GM19240 (cell line): ENCODE measurements at regions not wholly inside any gene's neighbourhood (a gene's known extent, or its start where the extent isn't known, plus 50 kb on each side); places are given as distances from the start of the nearest gene placed in this dataset.
"Not testable (repeated sequence)": the region's sequence is repeated elsewhere in the genome, so short reads cannot be mapped to it uniquely, and the experiment has no call there.

Experiments
- DNase-seq: peaks from one replicate; pipeline ENCODE4 v3.0.0; 2011; ENCODE audit warnings: low spot score; ENCODE audit not compliant: insufficient read length

- DNase-seq = no peak
Measured at GRCh38 chr2:89833116-89833779, 1141.8 kb downstream of the RPIA start.

- DNase-seq = no peak
Measured at GRCh38 chr2:89833780-89834117, 1142.3 kb downstream of the RPIA start.

GRCh38 chr2:89834306-89834705 is 1142.8 kb downstream of the RPIA start:
- DNase-seq = no peak

GRCh38 chr2:89836326-89836725 is 1144.9 kb downstream of the RPIA start:
- DNase-seq = not testable (repeated sequence)

- no peak for DNase-seq
Measured at GRCh38 chr2:89837962-89838625, 1146.6 kb downstream of the RPIA start.

- DNase-seq = not testable (repeated sequence)
Measured at GRCh38 chr2:89840175-89840574, 1148.7 kb downstream of the RPIA start.

GRCh38 chr2:89840781-89841475 is 1149.5 kb downstream of the RPIA start:
- not testable (repeated sequence) for DNase-seq

GRCh38 chr2:89841476-89841840 is 1150.0 kb downstream of the RPIA start:
- no peak for DNase-seq

GRCh38 chr2:89842180-89842908 is 1150.9 kb downstream of the RPIA start:
- no peak for DNase-seq

- no peak for DNase-seq
Measured at GRCh38 chr2:89844221-89844943, 1152.9 kb downstream of the RPIA start.

GRCh38 chr2:89845532-89845931 is 1154.1 kb downstream of the RPIA start:
- no peak for DNase-seq

GRCh38 chr2:89848114-89848513 is 1156.6 kb downstream of the RPIA start:
- DNase-seq = no peak

- no peak for DNase-seq
Measured at GRCh38 chr2:89848763-89849368, 1157.4 kb downstream of the RPIA start.

- no peak for DNase-seq
Measured at GRCh38 chr2:89849731-89850130, 1158.3 kb downstream of the RPIA start.

GRCh38 chr2:89850481-89850880 is 1159.0 kb downstream of the RPIA start:
- DNase-seq = no peak

- DNase-seq = no peak
Measured at GRCh38 chr2:89850881-89851582, 1159.6 kb downstream of the RPIA start.

- no peak for DNase-seq
Measured at GRCh38 chr2:89851583-89851905, 1160.1 kb downstream of the RPIA start.

- DNase-seq = not testable (repeated sequence)
Measured at GRCh38 chr2:89853427-89853826, 1162.0 kb downstream of the RPIA start.

- DNase-seq = not testable (repeated sequence)
Measured at GRCh38 chr2:89855752-89856151, 1164.3 kb downstream of the RPIA start.

GRCh38 chr2:89856305-89856704 is 1164.8 kb downstream of the RPIA start:
- DNase-seq = not testable (repeated sequence)
